K562 (cell line): ENCODE measurements at regions not wholly inside any gene's neighbourhood (a gene's known extent, or its start where the extent isn't known, plus 50 kb on each side); places are given as distances from the start of the nearest gene placed in this dataset.
"Not testable (repeated sequence)": the region's sequence is repeated elsewhere in the genome, so short reads cannot be mapped to it uniquely, and the experiment has no call there.

Source experiments
- ATF3 ChIP-seq, 2 experiments: fragments of 450-650 bp in 1 of 2; sonication (generic) in 1 of 2; formaldehyde crosslinking in 1 of 2; IDR thresholded peaks in 1 of 2; conservative IDR thresholded peaks in 1 of 2; 2 replicates each; pipeline versions ENCODE4 v1.6.1 to v1.8.1; 2016 to 2023; ENCODE audit warnings: mild to moderate bottlenecking in 2 of 2, moderate library complexity in 2 of 2, inconsistent platforms in 1 of 2, missing genetic modification reagents in 1 of 2
- BCL6 ChIP-seq: fragments of 250-450 bp; sonication (Bioruptor Pico); IDR thresholded peaks from 2 replicates; pipeline ENCODE4 v1.4.0; 2020
- GTF2F1 ChIP-seq: IDR thresholded peaks from 2 replicates; pipeline ENCODE4 v1.6.1; 2011; ENCODE audit warnings: low read depth, low read length, improper control_type of control experiment

GRCh38 chr15:20307137-20307536 lies 234.5 kb downstream of the GOLGA6L6 start:
- not testable (repeated sequence) for TF ChIP-seq BCL6 (CRISPR knock-in tag); ATF3 (IDR thresholded peaks at IDR 0.05); ATF3 (CRISPR knock-in tag; conservative IDR thresholded peaks at IDR 0.05); GTF2F1
